A549 (cell line): ENCODE measurements at regions not wholly inside any gene's neighbourhood (a gene's known extent, or its start where the extent isn't known, plus 50 kb on each side); places are given as distances from the start of the nearest gene placed in this dataset.
"Not testable (repeated sequence)": the region's sequence is repeated elsewhere in the genome, so short reads cannot be mapped to it uniquely, and the experiment has no call there.

ENCODE experiments used
- CEBPB ChIP-seq, 2 experiments: fragments of >200 bp in 1 of 2; sonication (Bioruptor Twin) in 1 of 2; formaldehyde crosslinking in 1 of 2; IDR thresholded peaks; 2 replicates each; pipeline ENCODE4 v1.6.1; 2012 to 2016
- POLR2A ChIP-seq: IDR thresholded peaks from 2 replicates; pipeline ENCODE4 v1.6.1; 2012; ENCODE audit warnings: mild to moderate bottlenecking, low read length
- TF ChIP-seq, protein P1 (sequence below): IDR thresholded peaks from 2 replicates; pipeline ENCODE4 v1.6.1; 2012
- TF ChIP-seq, protein P2 (sequence below): fragments of 200-600 bp; sonication (generic); IDR thresholded peaks from 2 replicates; pipeline ENCODE4 v1.6.1; 2016; ENCODE audit warnings: antibody characterized with exemption, mild to moderate bottlenecking, moderate library complexity
- TF ChIP-seq, protein P3 (sequence below): fragments of >200 bp; sonication (Bioruptor Twin); formaldehyde crosslinking; IDR thresholded peaks from 3 replicates; pipeline ENCODE4 v1.5.1; 2016

DNA sequence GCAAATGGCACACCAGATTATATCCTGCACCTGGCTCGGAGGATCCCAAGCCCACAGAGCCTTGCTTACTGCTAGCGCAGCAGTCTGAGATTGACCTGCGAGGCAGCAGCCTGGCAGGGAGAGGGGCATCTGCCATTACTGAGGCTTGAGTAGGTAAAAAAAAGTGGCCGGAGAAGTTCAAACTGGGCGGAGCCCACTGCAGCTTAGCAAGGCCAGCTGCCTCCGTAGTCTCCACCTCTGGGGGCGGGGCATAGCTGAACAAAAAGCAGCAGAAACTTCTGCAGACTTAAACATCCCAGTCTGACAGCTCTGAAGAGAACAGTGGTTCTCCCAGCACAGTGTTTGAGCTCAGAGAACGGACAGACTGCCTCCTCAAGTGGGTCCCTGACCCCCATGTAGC is 85.4 kb upstream of the TMEM170B start:
- TF ChIP-seq, protein P1, sequence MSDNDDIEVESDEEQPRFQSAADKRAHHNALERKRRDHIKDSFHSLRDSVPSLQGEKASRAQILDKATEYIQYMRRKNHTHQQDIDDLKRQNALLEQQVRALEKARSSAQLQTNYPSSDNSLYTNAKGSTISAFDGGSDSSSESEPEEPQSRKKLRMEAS = not testable (repeated sequence)
- not testable (repeated sequence) for TF ChIP-seq POLR2A; CEBPB (IDR thresholded peaks at IDR 0.05)
- TF ChIP-seq, protein P2, sequence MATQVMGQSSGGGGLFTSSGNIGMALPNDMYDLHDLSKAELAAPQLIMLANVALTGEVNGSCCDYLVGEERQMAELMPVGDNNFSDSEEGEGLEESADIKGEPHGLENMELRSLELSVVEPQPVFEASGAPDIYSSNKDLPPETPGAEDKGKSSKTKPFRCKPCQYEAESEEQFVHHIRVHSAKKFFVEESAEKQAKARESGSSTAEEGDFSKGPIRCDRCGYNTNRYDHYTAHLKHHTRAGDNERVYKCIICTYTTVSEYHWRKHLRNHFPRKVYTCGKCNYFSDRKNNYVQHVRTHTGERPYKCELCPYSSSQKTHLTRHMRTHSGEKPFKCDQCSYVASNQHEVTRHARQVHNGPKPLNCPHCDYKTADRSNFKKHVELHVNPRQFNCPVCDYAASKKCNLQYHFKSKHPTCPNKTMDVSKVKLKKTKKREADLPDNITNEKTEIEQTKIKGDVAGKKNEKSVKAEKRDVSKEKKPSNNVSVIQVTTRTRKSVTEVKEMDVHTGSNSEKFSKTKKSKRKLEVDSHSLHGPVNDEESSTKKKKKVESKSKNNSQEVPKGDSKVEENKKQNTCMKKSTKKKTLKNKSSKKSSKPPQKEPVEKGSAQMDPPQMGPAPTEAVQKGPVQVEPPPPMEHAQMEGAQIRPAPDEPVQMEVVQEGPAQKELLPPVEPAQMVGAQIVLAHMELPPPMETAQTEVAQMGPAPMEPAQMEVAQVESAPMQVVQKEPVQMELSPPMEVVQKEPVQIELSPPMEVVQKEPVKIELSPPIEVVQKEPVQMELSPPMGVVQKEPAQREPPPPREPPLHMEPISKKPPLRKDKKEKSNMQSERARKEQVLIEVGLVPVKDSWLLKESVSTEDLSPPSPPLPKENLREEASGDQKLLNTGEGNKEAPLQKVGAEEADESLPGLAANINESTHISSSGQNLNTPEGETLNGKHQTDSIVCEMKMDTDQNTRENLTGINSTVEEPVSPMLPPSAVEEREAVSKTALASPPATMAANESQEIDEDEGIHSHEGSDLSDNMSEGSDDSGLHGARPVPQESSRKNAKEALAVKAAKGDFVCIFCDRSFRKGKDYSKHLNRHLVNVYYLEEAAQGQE = not testable (repeated sequence)
- TF ChIP-seq, protein P3, sequence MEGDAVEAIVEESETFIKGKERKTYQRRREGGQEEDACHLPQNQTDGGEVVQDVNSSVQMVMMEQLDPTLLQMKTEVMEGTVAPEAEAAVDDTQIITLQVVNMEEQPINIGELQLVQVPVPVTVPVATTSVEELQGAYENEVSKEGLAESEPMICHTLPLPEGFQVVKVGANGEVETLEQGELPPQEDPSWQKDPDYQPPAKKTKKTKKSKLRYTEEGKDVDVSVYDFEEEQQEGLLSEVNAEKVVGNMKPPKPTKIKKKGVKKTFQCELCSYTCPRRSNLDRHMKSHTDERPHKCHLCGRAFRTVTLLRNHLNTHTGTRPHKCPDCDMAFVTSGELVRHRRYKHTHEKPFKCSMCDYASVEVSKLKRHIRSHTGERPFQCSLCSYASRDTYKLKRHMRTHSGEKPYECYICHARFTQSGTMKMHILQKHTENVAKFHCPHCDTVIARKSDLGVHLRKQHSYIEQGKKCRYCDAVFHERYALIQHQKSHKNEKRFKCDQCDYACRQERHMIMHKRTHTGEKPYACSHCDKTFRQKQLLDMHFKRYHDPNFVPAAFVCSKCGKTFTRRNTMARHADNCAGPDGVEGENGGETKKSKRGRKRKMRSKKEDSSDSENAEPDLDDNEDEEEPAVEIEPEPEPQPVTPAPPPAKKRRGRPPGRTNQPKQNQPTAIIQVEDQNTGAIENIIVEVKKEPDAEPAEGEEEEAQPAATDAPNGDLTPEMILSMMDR = not testable (repeated sequence)
